ENCODE measurements at regions not wholly inside any gene's neighbourhood (a gene's known extent, or its start where the extent isn't known, plus 50 kb on each side); places are given as distances from the start of the nearest gene placed in this dataset.

GRCh38 chr3:5891711-5892110 is 704.2 kb downstream of the EDEM1 start:
- TF ChIP-seq POLR2A (IDR thresholded peaks at IDR 0.05) = no peak
- no peak for TF ChIP-seq CTCF (IDR thresholded peaks at IDR 0.05)
- no peak overlapping the region for H3K4me3 ChIP-seq
- no peak for DNase-seq

DNA sequence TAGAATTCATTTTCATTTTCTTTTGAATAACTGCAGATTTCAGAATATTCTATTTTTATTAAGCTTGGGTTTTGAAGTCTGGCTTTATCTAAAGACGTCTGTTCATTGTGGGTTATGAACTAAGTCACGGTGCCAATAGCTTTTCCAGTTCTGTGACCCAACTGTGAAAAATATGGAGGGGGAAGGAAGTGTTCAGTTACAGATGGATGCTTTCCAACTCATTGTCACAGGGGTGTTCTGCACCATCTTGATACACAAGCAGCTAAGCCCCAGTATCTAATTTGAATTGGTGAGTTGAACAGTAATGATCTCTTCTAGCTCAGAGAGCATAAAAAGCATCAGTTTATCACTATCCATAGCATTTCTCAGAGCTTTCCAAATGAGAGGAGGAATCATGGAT is 710.6 kb downstream of the EDEM1 start:
- DNase-seq = no peak
- no peaks in the 10 kb centered on the region for H3K4me1 ChIP-seq
- H3K27ac ChIP-seq = no peak overlapping the region
- H3K27me3 ChIP-seq = no peaks in the 10 kb centered on the region
- no peaks in the 10 kb centered on the region for H3K9me3 ChIP-seq
- no peak overlapping the region for H3K4me3 ChIP-seq
- H3K36me3 ChIP-seq = no peaks in the 10 kb centered on the region
- TF ChIP-seq POLR2A (IDR thresholded peaks at IDR 0.05) (no peak), CTCF (IDR thresholded peaks at IDR 0.05) (no peak)

More at GRCh38 chr3:5891711-5892110, 704.2 kb downstream of the EDEM1 start:
- Histone ChIP-seq H3K27ac (no peak overlapping the region), H3K9me3 (no peaks in the 10 kb centered on the region), H3K36me3 (no peaks in the 10 kb centered on the region), H3K27me3 (no peaks in the 10 kb centered on the region), H3K4me1 (no peaks in the 10 kb centered on the region)

DNA sequence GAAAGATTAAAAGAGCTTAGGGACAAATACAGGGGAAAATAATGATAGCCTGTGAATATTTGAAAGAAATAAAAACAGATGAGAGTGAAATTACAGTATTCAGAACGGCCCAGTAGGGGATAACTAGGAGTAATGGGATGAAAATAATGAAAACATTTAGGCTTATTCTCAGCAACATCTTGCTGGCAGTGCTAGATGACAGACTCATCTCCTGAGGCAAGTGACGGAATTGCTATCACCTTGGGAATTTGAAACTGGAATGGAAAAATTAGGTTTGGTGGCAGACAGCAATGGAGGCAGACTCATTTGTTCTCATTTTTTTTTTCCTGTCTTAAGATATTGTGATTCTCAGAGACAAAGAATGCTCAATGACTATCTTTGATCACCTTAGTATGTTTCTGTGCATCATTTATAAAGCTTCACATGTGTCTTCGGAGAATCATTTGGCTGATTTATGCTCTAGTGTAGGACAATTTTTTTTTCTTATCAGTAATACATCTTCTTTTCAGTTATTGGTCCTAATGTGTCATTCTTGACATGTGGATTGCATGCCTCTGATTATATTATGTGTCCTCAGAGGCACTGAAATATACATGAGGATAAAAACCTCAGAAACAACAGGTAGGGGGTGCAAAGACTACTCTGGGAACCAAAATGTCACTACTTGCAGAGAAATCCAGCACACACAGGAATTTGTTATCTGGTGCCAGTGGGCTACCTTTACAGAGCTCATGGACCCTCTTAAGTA is 711.7 kb downstream of the EDEM1 start:
- DNase-seq = no peak

DNA sequence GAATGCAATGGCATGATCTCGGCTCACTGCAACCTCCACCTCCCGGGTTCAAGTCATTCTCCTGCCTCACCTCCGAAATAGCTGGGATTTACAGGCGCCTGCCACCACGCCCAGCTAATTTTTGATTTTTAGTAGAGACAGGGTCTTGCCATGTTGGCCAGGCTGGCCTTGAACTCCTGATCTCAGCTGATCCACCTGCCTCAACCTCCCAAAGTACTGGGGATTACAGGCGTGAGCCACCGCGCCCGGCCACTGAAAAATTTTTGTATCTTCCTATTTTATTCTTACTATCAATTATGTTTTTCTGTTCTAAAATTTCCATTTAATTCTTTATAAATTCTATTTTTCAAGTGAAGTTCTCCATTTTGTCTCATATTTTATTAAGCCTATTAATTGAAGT is 730.4 kb downstream of the EDEM1 start:
- H3K36me3 ChIP-seq = no peaks in the 10 kb centered on the region
- no peak for TF ChIP-seq CTCF (IDR thresholded peaks at IDR 0.05)
- TF ChIP-seq POLR2A (IDR thresholded peaks at IDR 0.05) = no peak
- no peak overlapping the region for H3K4me3 ChIP-seq
- DNase-seq = no peak
- H3K9me3 ChIP-seq = no peaks in the 10 kb centered on the region
- H3K4me1 ChIP-seq = no peaks in the 10 kb centered on the region
- no peak overlapping the region for H3K27ac ChIP-seq
- no peaks in the 10 kb centered on the region for H3K27me3 ChIP-seq

More for the DNA sequence above, 711.7 kb downstream of the EDEM1 start:
- Histone ChIP-seq H3K36me3 (no peaks in the 10 kb centered on the region), H3K4me3 (no peak overlapping the region), H3K27ac (no peak overlapping the region), H3K27me3 (no peaks in the 10 kb centered on the region), H3K4me1 (no peaks in the 10 kb centered on the region), H3K9me3 (no peaks in the 10 kb centered on the region)
- no peak for TF ChIP-seq POLR2A (IDR thresholded peaks at IDR 0.05)
- TF ChIP-seq CTCF (IDR thresholded peaks at IDR 0.05) = no peak

DNA sequence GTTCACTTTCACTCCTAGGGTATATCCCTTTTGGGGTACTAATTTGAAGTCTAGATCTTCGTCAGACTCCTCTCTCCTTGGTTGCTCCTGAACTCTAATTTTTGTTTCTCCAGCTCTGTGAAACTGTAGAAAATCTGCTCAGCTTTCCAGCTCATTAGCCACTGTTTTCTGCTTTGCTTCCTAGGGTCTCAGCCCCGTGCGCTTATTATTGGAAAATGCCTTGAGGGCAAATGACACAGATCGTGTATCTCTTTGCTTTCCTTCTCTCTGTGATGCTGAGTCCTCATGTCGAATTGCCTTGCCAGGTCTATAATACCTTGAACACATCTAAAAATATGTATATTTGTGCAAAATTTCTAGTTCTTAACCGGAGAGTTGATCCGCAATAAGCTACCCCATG is 731.1 kb downstream of the EDEM1 start:
- no peak overlapping the region for H3K4me3 ChIP-seq
- no peaks in the 10 kb centered on the region for H3K4me1 ChIP-seq
- TF ChIP-seq CTCF (IDR thresholded peaks at IDR 0.05) (no peak), POLR2A (IDR thresholded peaks at IDR 0.05) (no peak)
- H3K36me3 ChIP-seq = no peaks in the 10 kb centered on the region
- no peaks in the 10 kb centered on the region for H3K9me3 ChIP-seq
- no peak for DNase-seq
- H3K27ac ChIP-seq = no peak overlapping the region
- H3K27me3 ChIP-seq = no peaks in the 10 kb centered on the region

All from Peyer's patch (tissue), 4 donors.